Activated naive CD4-positive, alpha-beta T cell (primary cell): ENCODE measurements at regions not wholly inside any gene's neighbourhood (a gene's known extent, or its start where the extent isn't known, plus 50 kb on each side); places are given as distances from the start of the nearest gene placed in this dataset.

ENCODE experiments used
- DNase-seq, 4 experiments: peaks; one replicate each; lab custom pipeline; 2025; lab: John Stamatoyannopoulos, UW

DNA sequence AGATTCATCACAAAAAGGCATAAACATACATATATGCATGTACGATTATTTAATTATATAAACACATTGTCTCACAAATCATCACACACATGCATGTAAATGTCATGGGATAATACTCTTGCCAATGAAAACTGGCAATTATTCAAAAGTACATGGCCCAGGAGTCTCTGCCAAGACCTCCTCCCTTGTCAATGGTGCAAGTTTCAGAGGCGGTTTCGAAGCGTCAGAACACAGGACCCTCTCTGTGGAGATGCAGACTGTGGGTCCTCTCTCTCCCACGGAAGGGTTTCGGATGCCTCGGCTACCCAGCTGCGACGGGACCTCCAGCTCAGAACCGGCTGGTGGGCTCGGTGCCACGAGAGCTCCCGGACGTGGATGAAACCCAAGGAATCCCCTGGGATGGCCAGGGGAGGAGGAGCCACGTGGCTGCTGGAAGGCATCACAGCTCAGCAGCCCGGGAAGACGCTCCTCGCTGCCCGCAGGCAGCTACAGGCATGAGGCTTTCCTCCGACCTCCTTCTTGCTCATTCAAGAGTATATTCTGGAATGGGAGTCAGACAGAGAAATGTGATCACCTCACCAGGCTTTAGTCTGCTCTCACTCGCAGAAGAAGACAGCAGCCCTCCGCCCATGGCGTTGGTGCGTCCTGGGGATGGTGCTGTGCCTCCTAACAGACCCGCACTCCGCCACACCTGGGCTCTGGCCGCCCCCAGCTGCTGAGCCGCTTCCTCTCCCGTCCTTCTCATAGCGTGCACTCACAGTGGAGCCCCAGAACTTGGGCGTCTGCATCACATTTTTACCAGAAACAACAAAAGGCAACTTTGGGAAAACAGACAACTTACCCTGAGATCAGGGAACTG, 308.8 kb downstream of the IRX2 start:
- no peak for DNase-seq

DNA sequence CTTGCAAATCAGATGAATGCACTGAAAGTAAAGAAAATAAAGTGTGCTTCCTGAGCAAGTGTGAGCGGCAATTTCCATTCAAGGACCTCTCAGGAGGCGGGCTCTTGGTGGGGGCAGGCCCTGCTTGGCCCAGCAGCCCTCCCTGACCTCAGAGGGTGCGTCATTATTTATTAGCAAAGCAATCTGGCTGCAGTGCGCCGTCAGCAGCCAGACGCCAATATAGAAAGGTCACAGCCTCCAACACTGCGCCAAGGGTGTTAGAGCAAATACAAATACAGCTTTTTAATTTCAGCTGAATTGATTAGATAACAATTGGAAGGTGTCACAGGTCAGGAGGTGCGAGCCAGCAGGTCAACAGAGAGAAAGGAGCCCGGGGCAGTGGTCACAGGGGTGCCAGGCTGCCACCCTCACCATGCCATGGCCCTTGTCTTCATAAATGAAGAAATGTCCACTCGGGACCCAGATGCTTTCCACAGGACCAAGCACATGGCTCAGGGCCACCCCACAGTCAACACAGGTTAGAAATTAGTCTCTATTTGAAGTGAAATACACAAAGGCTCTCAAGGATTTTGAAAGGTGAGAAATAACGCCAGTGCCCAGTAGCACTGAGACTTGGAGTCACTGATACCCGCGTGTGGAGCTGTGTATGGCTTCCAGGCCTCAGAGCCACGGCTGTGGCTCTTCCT, 309.8 kb downstream of the IRX2 start:
- DNase-seq: no peak

- DNase-seq: no peak
Measured at GRCh38 chr5:2439608-2440007, 311.9 kb downstream of the IRX2 start.

DNA sequence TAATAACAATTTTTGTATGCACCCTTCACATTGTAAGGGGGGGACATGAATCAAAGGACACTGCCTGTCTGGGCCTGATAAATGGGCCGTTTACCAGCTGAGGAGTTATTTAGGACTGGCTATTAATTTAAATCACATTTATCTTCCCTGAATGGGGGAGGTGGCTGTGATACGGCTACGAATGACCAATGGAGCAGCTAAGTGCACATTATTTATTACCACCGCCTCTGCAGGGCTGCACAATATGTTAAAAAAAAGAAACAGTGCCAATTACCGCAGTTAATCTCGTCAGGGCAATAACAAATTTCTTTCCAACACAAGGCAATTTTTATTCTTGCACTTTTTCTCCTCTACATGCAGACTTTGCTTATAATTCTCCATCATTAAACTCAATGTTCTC, 318.4 kb downstream of the IRX2 start:
- no peak for DNase-seq

GRCh38 chr5:2432076-2432920, 319.2 kb downstream of the IRX2 start:
- no peak for DNase-seq

DNA sequence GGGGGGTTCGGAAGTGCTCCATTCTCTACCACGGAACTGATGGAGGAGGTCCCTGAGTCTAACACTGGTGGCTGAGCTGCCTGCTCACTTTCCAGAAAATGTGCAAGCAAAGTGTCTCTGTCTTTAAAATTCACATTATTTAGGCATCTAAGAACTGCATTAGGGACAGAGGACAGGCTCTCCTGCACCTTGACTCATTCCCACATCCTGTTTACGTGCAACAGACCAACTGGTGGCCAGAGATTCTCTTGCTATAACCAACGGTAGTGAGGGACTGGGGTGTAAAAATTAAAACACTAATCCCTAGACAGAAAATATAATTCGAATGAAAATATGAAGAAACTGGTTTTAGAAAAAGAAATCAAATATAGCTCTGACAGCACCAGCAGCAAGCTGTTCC, 320.9 kb downstream of the IRX2 start:
- DNase-seq: no peak

DNA sequence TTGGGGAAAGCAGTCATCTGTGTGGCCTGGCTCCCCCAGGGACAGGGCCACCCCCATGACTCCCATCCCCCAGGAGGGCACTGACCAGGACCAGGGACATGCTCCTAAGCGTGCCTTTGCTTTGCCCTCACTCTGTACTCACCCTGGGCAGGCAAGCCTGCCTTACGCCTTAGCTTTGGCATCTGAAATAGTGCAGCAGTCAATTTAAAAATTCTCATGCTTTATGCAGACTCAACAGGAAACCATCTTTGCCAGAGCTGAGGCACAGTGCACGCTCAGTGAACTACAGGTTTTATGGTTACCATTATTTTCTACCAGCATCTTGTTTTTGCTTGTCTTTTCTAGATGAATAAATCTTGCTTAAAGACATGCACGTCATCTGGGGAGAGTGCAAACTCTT, 323.5 kb downstream of the IRX2 start:
- DNase-seq: no peak

DNA sequence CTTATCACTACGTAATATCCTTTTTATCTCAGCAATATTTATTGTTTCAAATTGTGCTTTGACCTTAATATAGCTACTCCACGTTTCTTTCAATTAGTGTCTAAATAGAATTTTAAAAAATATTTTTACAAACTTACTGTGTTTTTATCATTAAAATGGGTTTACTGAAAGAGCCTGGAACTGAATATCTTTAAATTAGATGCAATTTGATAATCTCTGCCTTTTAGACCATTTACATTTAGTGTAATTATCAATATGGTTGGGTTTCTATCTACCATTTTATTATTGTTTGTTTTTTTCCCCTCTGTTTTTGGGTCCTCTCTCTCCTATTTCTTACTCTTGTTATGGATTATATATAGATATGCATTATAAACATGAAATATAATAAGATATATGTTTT, 327.8 kb downstream of the IRX2 start:
- DNase-seq: no peak

DNA sequence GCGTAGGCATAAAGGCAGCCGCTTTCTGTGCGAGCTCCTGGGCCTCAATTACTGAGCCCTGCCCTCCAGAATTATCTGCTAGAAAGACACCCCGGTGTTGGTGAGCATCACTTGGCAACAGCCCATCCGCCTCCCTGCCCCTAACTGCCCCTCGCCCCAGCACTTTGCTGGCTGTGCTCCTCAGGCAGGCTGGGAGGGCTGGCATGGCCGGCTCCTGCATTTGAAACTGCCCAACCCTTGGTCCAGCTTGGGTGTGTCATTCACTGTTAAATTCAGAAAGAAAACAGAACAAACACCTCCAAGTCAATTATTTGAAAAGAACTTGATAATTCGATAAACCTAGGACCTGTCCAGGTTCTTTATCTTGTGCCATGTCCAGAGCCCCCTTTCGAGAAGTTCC, 334.2 kb downstream of the IRX2 start:
- no peak for DNase-seq

- DNase-seq: no peak
Measured at GRCh38 chr5:2415678-2416077, 335.8 kb downstream of the IRX2 start.

DNA sequence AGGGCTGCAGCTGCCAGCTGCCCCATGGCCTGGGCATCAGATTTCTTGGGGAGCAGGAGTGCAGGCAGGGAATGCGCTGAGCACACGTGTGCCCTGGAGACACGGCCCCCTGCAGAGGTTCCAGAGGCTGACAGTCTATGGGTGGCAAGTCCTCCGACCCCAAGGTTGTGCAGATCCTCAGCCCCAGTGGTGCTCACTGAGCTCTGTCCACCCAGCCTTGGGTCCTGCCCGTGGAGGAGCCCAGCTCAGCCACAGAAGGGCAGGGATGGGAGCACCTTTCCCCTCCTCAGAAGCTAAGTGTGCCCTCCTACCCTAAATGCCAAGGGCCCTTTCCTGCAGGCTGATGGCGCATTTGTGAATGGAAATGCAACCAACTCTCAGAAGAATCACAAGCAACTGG, 341.0 kb downstream of the IRX2 start:
- no peak for DNase-seq

DNA sequence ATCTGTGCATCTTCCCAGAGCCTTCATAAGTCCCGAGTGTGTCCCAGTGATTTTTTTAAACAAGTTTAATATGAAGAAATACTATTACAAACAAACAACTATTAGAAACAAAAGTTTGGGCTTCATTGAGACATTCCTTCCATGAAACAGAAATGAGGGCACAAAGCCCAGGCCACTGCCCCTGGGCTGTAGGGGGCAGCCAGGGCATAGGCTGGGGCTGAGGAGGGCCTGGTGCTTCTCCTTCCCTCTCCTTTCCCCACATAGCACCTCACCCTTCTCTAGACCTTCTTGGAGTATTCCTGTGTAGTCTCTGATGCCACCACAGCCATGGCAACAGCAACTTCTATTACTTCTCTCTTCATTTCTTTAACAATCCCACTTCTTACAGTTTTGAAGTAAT, 348.2 kb downstream of the IRX2 start:
- no peak for DNase-seq

DNA sequence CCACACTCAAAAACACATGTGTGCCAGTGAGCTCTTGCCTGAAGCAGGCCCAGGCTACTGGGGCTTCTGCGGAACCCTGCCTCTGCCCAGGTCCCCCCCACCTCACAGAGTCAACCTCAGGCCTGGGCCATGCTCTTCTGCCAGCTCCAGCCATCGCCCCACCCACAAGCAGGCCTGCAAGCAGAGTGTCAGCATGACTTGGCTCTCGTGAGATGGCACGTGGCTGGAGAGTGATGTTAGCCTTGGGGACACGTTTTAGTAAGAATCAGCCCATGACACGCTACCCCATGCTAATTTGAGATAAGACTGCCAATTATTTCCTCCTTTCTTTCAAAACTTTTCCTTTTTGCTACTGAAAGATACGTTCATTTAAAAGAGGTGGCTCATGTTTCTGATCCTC, 351.7 kb downstream of the IRX2 start:
- no peak for DNase-seq

GRCh38 chr5:2399096-2399495, 352.4 kb downstream of the IRX2 start:
- DNase-seq: no peak

DNA sequence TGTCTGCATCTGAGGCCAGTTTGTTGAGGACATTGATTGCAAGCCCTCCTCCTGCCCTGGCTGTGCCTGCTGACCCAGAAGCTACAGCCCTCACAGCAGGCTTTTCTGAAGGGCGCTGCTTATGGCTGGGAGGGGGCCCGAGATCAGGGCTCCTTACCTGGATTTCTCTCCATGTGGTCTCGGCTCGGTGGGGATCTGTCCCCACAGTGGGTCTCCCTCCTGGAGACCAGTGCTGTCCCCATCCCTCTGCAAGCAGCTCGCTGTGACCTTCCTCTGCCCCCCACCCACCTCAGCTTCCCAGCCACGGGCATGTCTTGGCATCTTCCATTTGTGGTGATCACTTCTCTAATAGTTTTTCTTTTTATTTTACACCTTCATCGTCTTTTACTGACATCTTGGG, 357.9 kb downstream of the IRX2 start:
- no peak for DNase-seq

DNA sequence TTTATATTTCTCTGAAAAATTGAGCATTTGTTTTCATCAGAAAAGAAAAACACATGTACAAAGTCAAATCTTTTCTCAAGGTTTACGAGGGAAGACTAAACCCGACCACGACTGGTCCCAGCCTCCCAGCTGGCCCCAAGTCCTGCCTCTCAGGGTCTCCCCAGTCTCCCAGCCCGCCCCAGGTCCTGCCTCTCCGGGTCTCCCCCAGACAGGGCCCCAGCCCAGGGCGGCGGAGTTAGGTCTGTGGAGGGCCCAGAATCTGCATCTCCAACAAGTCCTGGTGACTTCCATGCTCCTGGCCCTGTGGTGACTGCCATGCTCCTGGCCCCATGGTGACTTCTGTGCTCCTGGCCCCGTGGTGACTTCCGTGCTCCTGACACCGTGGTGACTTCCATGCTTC, 359.9 kb downstream of the IRX2 start:
- no peak for DNase-seq

DNA sequence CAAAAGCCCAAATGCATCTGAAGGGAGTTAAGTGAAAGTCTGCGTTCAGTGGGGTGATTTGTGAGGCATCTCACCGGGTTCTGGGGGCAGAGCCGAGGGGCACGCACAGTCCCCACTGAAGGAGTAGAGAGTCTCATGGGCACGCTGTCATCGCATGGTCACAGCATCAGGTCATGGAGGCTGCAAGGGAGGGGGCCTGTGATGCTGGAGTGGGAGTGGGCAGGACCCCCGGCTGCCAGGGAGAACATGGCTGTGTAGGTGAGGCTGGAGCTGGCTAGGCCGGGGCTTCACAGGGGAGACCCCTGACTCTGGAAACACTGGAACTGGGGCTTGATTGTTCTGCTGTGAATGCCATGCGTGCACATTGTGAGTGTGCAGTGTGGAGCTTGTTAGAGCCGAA, 360.5 kb downstream of the IRX2 start:
- DNase-seq: no peak

DNA sequence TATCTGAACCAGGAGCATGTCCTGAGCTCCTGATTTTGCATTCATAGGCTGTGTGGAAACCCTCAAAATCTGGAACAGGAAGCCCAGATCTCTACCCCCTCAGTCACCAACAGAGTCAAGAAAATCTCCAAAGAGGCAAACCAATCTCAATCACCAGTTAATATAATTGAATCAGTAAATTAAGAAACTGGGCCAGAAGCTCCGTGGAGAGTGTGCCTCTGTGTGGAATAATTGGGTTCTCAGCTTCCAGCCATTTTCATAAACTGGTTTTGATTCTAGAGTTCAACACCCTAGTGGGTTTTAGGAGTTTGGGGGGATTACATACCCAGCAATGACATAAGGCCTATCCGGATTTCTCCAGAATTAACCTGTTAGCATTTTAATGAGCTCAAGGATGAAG, 362.9 kb downstream of the IRX2 start:
- DNase-seq: no peak

GRCh38 chr5:2387634-2388325, 363.7 kb downstream of the IRX2 start:
- no peak for DNase-seq

DNA sequence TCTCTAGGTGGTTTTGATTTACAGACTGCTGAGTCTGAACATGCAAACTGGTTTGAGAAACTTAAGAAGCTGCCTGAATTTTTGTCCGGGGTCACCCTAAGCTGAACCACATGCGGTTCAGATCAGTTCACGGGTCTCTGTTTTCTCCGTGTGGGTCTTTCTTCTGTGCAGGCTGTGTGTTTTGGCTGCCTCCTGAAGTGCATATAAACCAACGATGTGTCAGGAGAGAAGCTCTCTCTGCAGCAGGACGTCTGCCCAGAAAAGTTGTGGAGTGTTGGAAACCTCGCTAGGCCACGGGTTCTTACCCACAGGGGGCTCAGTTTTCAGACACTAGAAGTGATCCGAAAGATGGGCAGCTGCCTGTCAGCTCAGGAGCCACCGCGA, 364.2 kb downstream of the IRX2 start:
- DNase-seq: no peak

DNA sequence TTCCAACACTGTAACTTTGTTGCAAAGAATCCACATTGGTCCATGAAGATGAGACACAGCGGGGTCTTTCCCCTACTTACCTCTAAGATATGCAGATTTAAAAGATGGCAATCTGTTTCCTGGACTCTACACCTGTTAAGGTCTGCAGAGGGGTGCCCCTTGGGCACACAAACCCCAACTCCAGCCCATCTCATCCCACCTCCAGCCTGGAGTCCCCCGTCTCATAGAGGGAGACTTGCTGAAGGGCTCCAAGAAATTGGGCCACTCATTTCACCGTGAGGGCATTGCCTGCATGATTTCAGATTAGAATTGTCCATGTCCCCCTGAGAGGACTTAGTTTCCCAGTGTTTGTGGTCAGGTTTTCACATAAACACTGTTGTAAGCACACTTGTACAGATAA, 365.7 kb downstream of the IRX2 start:
- DNase-seq: no peak

GRCh38 chr5:2383698-2384065, 367.8 kb downstream of the IRX2 start:
- no peak for DNase-seq
